Loucy (cell line): ENCODE measurements at regions not wholly inside any gene's neighbourhood (a gene's known extent, or its start where the extent isn't known, plus 50 kb on each side); places are given as distances from the start of the nearest gene placed in this dataset.

ENCODE experiments used
- EZH2phosphoT487 ChIP-seq: fragments of 200-600 bp; IDR thresholded peaks from 2 replicates; pipeline ENCODE4 v1.6.1; 2018; ENCODE audit warnings: antibody characterized with exemption, mild to moderate bottlenecking, moderate library complexity, borderline replicate concordance
- TF ChIP-seq, protein P1 (sequence below): fragments of 200-600 bp; sonication (generic); conservative IDR thresholded peaks from 2 replicates; pipeline ENCODE4 v1.5.1; 2014; ENCODE audit warnings: mild to moderate bottlenecking, antibody characterized with exemption, low read length

DNA sequence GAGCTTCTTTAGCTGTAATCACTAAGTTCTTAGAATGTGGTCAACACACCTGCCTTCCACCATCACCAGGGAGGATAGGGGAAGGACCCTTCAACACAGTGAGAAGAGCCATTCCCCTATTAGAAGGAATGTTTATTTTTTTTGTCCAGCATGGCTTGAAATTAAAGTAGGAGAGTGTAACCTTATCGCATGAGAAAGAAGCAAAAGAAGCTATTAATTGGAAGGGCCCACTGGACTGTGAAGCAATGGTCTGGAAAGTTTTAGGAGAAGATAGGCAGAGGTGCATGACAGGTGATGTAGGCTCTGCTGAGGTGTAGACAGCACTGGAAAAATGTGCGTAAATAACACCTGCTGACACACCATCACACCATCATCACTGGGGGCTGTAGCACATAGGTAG is 1526.0 kb downstream of the MAT2B start:
- TF ChIP-seq, protein P1, sequence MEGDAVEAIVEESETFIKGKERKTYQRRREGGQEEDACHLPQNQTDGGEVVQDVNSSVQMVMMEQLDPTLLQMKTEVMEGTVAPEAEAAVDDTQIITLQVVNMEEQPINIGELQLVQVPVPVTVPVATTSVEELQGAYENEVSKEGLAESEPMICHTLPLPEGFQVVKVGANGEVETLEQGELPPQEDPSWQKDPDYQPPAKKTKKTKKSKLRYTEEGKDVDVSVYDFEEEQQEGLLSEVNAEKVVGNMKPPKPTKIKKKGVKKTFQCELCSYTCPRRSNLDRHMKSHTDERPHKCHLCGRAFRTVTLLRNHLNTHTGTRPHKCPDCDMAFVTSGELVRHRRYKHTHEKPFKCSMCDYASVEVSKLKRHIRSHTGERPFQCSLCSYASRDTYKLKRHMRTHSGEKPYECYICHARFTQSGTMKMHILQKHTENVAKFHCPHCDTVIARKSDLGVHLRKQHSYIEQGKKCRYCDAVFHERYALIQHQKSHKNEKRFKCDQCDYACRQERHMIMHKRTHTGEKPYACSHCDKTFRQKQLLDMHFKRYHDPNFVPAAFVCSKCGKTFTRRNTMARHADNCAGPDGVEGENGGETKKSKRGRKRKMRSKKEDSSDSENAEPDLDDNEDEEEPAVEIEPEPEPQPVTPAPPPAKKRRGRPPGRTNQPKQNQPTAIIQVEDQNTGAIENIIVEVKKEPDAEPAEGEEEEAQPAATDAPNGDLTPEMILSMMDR = no peak
- TF ChIP-seq EZH2phosphoT487 = no peak
